Karpas-422 (cell line): ENCODE measurements at regions not wholly inside any gene's neighbourhood (a gene's known extent, or its start where the extent isn't known, plus 50 kb on each side); places are given as distances from the start of the nearest gene placed in this dataset.

Source experiments
- DNase-seq: peaks from one replicate; pipeline ENCODE4 v3.0.0-alpha.2; 2015
- H2AFZ ChIP-seq: fragments of 200-600 bp; sonication (generic); 2 replicates; pipeline ENCODE4 v1.6.1; 2014; ENCODE audit warnings: antibody characterized with exemption, low read length, mixed read lengths
- H3K27ac ChIP-seq: fragments of 200-600 bp; sonication (generic); 2 replicates; pipeline ENCODE4 v1.5.1; 2014; ENCODE audit warnings: mild to moderate bottlenecking, low read length, moderate library complexity
- H3K27me3 ChIP-seq: fragments of 200-600 bp; sonication (generic); 2 replicates; pipeline ENCODE4 v1.6.1; 2014; ENCODE audit warnings: low read length, mixed read lengths
- H3K36me3 ChIP-seq: fragments of 200-600 bp; sonication (generic); 2 replicates; pipeline ENCODE4 v1.6.1; 2014; ENCODE audit warnings: low read length, mixed read lengths; ENCODE audit not compliant: insufficient read depth
- H3K4me1 ChIP-seq: fragments of 200-600 bp; sonication (generic); 2 replicates; pipeline ENCODE4 v1.6.1; 2014; ENCODE audit warnings: mild to moderate bottlenecking, low read length, mixed read lengths
- H3K4me2 ChIP-seq: fragments of 200-600 bp; sonication (generic); 2 replicates; pipeline ENCODE4 v1.6.1; 2014; ENCODE audit warnings: low read length, low read depth, mild to moderate bottlenecking; ENCODE audit not compliant: poor library complexity, severe bottlenecking
- H3K4me3 ChIP-seq: fragments of 200-600 bp; sonication (generic); 2 replicates; pipeline ENCODE4 v1.5.1; 2014; ENCODE audit warnings: mild to moderate bottlenecking, antibody characterized with exemption, low read length, mixed read lengths
- H3K79me2 ChIP-seq: fragments of 200-600 bp; sonication (generic); 2 replicates; pipeline ENCODE4 v1.6.1; 2014; ENCODE audit warnings: mild to moderate bottlenecking, low read length, mixed read lengths
- H3K9ac ChIP-seq: fragments of 200-600 bp; sonication (generic); 2 replicates; pipeline ENCODE4 v1.6.0; 2014; ENCODE audit warnings: low read length
- H3K9me2 ChIP-seq: fragments of 200-600 bp; sonication (generic), shearing (Covaris generic); replicated peaks from 2 replicates; pipeline ENCODE4 v1.6.0; 2014; ENCODE audit warnings: mild to moderate bottlenecking, low read length, moderate library complexity; ENCODE audit not compliant: insufficient read depth
- H3K9me3 ChIP-seq: fragments of 300-700, 200-600 bp; sonication (generic); 2 replicates; pipeline ENCODE4 v1.6.1; 2014; ENCODE audit warnings: low read length, mixed read lengths
- H4K20me1 ChIP-seq: fragments of 200-600 bp; sonication (generic); 2 replicates; pipeline ENCODE4 v1.6.1; 2014; ENCODE audit warnings: mild to moderate bottlenecking, antibody characterized with exemption, low read length, low read depth; ENCODE audit not compliant: insufficient read depth

DNA sequence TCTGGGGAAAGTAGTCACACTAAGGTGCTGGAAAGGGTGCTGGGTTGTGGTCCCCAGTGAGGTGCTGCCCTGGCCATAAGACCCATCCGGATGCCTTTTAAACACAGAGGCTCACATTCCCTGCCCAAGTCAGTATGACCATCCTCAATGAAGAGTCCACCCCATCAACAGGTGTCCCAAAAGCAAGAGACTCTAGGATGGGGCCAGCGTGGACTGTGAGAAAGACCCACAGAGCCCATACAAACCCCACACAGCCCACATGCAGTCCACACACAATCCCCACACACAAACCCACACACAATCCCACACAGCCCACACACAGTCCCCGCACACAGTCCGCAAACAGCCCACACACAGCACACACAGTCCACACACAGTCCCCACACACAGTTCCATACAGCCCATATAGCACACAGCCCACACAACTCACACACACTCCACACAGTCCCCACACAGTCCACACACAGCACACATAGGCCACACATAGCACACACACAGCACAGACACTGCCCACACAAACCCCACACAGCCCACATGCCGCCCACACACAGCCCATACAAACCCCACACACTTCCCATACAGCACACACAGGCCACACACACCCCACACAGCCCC is 241.4 kb upstream of the SALL3 start:
- Histone ChIP-seq H4K20me1 (no peaks in the 10 kb centered on the region), H3K27ac (no peak overlapping the region), H3K27me3 (no peaks in the 10 kb centered on the region), H3K4me1 (no peaks in the 10 kb centered on the region), H2AFZ (no peak overlapping the region), H3K9ac (no peak overlapping the region), H3K9me3 (no peaks in the 10 kb centered on the region), H3K9me2 (no peaks in the 10 kb centered on the region), H3K36me3 (no peaks in the 10 kb centered on the region), H3K4me2 (no peak overlapping the region), H3K4me3 (no peak overlapping the region), H3K79me2 (no peaks in the 10 kb centered on the region)
- no peak for DNase-seq

DNA sequence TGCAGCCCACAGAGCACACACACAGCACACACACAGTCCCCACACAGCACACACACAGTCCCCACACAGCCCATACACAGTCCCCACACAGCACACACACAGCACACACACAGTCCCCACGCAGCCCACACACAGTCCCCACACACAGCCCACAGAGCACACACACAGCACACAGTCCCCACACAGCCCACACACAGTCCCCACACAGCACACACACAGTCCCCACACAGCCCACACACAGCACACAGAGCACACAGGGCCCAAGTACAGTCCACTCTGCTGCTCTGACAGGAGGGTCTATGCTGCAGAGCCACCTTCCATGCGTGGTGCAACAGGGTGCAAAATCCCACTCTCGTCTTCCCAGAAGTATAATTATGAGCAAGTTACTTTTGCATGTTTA is 240.5 kb upstream of the SALL3 start:
- no peaks in the 10 kb centered on the region for H3K4me1 ChIP-seq
- no peaks in the 10 kb centered on the region for H3K9me2 ChIP-seq
- H3K36me3 ChIP-seq = no peaks in the 10 kb centered on the region

DNA sequence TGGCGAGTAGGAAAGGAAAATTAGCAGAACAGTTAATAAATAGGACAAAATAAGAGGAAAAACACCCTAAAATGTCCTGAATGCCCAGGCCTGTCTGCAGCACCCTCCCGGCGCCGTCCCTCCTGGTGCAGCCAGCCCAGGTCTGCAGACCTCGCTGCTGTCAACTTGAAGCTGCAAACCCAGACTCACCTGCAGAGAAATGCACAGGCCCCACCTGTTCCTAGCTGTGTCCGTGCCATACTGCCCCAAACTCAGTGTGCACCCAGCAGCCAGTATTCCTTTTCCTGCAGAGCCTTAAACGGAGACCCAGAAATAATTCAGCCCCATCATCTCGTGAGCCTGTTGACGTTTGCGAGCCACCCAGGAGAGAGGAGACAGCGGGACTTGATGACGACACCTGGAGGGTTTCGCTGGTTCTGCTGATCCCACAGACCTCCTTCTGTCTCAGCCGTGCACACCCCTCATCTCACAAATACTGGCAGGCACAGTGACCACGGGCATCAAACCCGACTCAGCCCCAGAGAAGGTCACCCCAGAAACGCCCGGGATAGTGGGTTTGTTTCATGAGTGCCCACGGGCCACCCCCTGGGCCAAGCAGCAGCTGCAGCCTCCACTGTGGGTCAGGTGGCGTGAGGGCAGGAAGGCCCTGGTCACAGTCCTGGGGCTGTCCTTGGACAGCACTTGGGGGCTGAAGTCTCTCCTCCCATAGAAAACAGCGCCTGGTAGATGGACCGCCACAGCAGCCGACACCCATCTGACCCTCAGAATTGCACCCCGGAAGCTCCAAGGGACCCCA is 239.5 kb upstream of the SALL3 start:
- H3K9me2 ChIP-seq = no peaks in the 10 kb centered on the region
- no peak for DNase-seq
- no peak overlapping the region for H2AFZ ChIP-seq
- H3K36me3 ChIP-seq = no peaks in the 10 kb centered on the region
- H3K9me3 ChIP-seq = no peaks in the 10 kb centered on the region
- no peaks in the 10 kb centered on the region for H3K79me2 ChIP-seq
- H4K20me1 ChIP-seq = no peaks in the 10 kb centered on the region
- H3K27me3 ChIP-seq = no peaks in the 10 kb centered on the region
- no peak overlapping the region for H3K9ac ChIP-seq
- no peak overlapping the region for H3K4me3 ChIP-seq
- no peaks in the 10 kb centered on the region for H3K4me1 ChIP-seq
- H3K27ac ChIP-seq = no peak overlapping the region
- H3K4me2 ChIP-seq = no peak overlapping the region

More for the DNA sequence above, 240.5 kb upstream of the SALL3 start:
- Histone ChIP-seq H2AFZ (no peak overlapping the region), H3K4me2 (no peak overlapping the region), H4K20me1 (no peaks in the 10 kb centered on the region), H3K79me2 (no peaks in the 10 kb centered on the region), H3K9ac (no peak overlapping the region), H3K4me3 (no peak overlapping the region), H3K27ac (no peak overlapping the region), H3K9me3 (no peaks in the 10 kb centered on the region), H3K27me3 (no peaks in the 10 kb centered on the region)
- no peak for DNase-seq

DNA sequence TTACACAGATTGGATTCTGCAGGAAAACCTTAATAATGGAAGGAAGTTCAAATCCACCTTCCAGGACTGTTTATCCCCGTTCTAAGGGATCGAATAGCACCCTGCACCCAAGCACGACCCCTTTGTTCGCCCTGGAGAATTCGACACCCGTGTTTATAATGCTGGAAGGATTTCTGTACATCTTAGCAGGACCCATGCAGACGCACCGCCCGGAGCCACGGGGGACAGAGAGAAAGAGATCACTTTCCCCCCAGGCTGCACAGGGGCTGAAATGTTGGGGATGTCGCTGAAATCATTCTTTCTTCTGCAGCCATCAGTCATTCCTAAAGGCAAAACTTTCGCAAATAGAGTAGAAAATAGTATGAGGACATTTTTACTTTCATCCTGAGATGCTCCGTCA is 238.7 kb upstream of the SALL3 start:
- Histone ChIP-seq H3K4me1 (no peaks in the 10 kb centered on the region), H3K9ac (no peak overlapping the region), H3K27ac (no peak overlapping the region), H3K4me3 (no peak overlapping the region), H3K79me2 (no peaks in the 10 kb centered on the region), H3K9me2 (no peaks in the 10 kb centered on the region), H4K20me1 (no peaks in the 10 kb centered on the region), H3K27me3 (no peaks in the 10 kb centered on the region), H3K36me3 (no peaks in the 10 kb centered on the region), H3K9me3 (no peaks in the 10 kb centered on the region), H3K4me2 (no peak overlapping the region), H2AFZ (no peak overlapping the region)
- no peak for DNase-seq

DNA sequence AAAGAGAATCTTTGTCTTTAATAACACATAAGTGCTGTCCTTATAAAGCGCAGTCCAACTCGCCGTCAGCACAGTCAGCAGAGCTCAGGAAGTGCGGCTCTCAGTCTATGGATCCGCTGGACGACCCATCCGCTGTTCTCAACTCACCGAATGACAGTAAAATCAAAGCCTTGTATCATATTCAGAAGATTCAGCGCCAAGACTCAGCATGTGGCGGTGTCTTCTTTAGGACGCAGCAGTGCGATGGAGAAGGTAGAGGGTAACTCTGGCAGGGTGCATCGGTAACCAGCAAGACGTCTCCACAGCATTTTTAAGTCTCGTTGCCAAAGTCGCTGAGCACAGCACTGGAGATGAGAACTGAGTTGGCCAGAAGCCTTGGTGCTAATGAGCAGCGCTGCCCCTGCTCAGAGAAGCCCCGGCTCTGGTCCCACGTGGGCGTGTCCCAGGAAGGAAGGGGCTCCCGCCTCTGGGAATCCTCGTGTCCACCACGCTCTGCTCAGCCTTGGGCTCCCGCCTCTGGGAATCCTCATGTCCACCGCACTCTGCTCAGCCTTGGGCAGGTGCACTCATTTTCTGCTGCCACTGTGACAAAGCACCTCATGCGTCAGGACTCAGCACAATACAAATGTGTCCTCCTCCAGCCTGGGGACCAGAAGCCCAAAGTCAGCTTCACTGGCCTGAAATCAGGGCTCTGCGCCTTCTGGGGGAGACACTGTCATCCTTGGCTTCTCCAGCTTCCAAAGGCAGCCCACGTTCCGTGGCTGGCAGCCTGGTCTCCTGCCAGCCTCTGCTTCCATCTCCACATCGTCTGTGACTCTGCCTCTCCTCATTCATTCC is 238.0 kb upstream of the SALL3 start:
- Histone ChIP-seq H2AFZ (no peak overlapping the region), H3K4me1 (no peaks in the 10 kb centered on the region), H3K9me2 (no peaks in the 10 kb centered on the region), H3K4me2 (no peak overlapping the region), H3K9ac (no peak overlapping the region), H3K9me3 (no peaks in the 10 kb centered on the region), H3K27me3 (no peaks in the 10 kb centered on the region), H3K27ac (no peak overlapping the region), H4K20me1 (no peaks in the 10 kb centered on the region), H3K79me2 (no peaks in the 10 kb centered on the region), H3K4me3 (no peak overlapping the region), H3K36me3 (no peaks in the 10 kb centered on the region)
- DNase-seq = no peak

DNA sequence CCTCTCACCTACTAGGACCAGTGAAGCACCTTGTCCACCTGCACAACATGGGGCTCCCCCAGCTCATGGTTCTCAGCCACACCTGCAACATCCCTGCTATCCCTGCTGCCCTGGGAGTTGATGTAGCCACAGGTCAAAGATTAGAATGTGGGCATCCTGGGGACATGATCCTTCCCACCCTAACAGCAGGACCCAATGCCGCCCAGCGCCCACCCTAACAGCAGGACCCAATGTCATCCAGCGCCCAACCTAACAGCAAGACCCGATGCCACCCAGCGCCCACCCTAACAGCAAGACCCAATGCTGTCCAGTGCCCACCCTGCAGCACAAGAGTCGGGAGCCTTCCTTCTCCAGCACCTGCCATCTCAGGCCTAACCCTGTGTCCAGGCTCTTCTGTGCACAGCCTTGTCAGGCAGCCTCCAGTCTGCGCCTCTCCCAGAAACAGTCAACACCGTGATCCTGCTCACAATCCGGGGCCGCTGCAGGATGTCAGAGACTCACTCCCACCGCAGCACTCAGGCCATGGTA is 237.3 kb upstream of the SALL3 start:
- H3K9ac ChIP-seq = no peak overlapping the region
- no peaks in the 10 kb centered on the region for H3K79me2 ChIP-seq
- H4K20me1 ChIP-seq = no peaks in the 10 kb centered on the region
- no peaks in the 10 kb centered on the region for H3K36me3 ChIP-seq
- no peak overlapping the region for H2AFZ ChIP-seq
- no peaks in the 10 kb centered on the region for H3K9me2 ChIP-seq
- DNase-seq = no peak
- H3K4me1 ChIP-seq = no peaks in the 10 kb centered on the region
- H3K4me3 ChIP-seq = no peak overlapping the region
- no peak overlapping the region for H3K4me2 ChIP-seq
- H3K27me3 ChIP-seq = no peaks in the 10 kb centered on the region
- H3K27ac ChIP-seq = no peak overlapping the region
- H3K9me3 ChIP-seq = no peaks in the 10 kb centered on the region

DNA sequence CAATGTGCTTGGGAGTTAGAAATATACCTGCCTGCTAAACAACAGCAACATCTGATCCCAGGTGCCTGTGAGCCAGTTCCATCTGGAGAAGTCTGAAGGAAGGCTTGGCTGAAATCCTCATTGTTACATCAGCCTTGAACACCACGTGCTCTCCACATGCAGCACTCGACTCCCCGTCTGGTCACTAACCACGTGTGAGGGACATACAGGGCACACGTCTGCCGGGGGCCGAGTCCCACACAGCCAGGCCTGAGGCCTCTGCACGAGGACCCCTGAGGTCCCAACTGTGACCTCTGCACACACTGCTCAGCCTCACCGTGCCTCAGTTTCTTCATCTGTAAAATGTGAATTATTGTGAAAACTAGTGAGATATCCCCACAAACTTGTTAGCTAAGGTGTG is 236.5 kb upstream of the SALL3 start:
- no peak overlapping the region for H3K4me2 ChIP-seq
- H4K20me1 ChIP-seq = no peaks in the 10 kb centered on the region
- no peaks in the 10 kb centered on the region for H3K27me3 ChIP-seq
- H3K36me3 ChIP-seq = no peaks in the 10 kb centered on the region
- no peaks in the 10 kb centered on the region for H3K4me1 ChIP-seq
- H3K9me2 ChIP-seq = no peaks in the 10 kb centered on the region
- H3K9ac ChIP-seq = no peak overlapping the region
- H3K4me3 ChIP-seq = no peak overlapping the region
- no peak for DNase-seq
- no peaks in the 10 kb centered on the region for H3K79me2 ChIP-seq
- H3K27ac ChIP-seq = no peak overlapping the region
- no peaks in the 10 kb centered on the region for H3K9me3 ChIP-seq
- H2AFZ ChIP-seq = no peak overlapping the region

DNA sequence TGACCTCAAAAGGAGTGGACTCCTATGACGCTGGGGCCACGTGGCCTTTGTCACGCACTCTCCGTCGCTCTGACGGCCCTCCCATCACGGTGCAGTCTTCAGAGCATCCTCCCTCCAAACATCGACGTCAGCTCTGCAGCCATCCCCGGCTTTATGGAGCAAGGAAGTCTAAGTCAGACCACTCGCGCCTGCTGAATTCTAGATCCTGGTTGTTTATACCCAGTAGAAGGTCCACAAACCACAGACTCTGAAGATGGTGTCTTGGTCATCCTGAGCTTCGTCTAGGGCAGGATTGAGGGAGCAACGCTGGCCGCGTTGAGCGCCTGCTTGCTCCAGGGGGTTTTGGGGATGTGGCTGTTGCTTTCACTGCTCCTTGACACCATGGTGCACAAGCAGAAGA is 228.0 kb upstream of the SALL3 start:
- H3K4me1 ChIP-seq = no peaks in the 10 kb centered on the region
- no peaks in the 10 kb centered on the region for H3K79me2 ChIP-seq
- no peaks in the 10 kb centered on the region for H4K20me1 ChIP-seq
- H3K4me2 ChIP-seq = no peak overlapping the region
- no peak for DNase-seq
- no peak overlapping the region for H3K9ac ChIP-seq
- H2AFZ ChIP-seq = no peak overlapping the region
- no peaks in the 10 kb centered on the region for H3K9me2 ChIP-seq
- no peaks in the 10 kb centered on the region for H3K9me3 ChIP-seq
- H3K27me3 ChIP-seq = no peaks in the 10 kb centered on the region
- no peak overlapping the region for H3K4me3 ChIP-seq
- H3K36me3 ChIP-seq = no peaks in the 10 kb centered on the region
- H3K27ac ChIP-seq = no peak overlapping the region
